ENCODE measurements at regions not wholly inside any gene's neighbourhood (a gene's known extent, or its start where the extent isn't known, plus 50 kb on each side); places are given as distances from the start of the nearest gene placed in this dataset.
"Not testable (repeated sequence)": the region's sequence is repeated elsewhere in the genome, so short reads cannot be mapped to it uniquely, and the experiment has no call there.

GRCh38 chr7:89607792-89608191 lies 546.5 kb upstream of the STEAP1 start:
- H3K4me3 ChIP-seq (ENCODE audit: low read depth, low read length) = no peak overlapping the region
- no peak overlapping the region for H3K27ac ChIP-seq (ENCODE audit: low read depth, low read length)
- H3K27me3 ChIP-seq (ENCODE audit: insufficient read depth, low read length) = no peaks in the 10 kb centered on the region
- no peaks in the 10 kb centered on the region for H3K36me3 ChIP-seq (ENCODE audit: insufficient read depth, low read length)
- no peak overlapping the region for H2AFZ ChIP-seq (ENCODE audit: low read length, unreplicated experiment)
- no peaks in the 10 kb centered on the region for H3K4me1 ChIP-seq (ENCODE audit: control insufficient read depth, insufficient read depth, low read length, unreplicated experiment)
- H3K79me2 ChIP-seq (ENCODE audit: control insufficient read depth, insufficient read depth, low read length, unreplicated experiment) = no peaks in the 10 kb centered on the region

GRCh38 chr7:89616829-89617228 lies 537.4 kb upstream of the STEAP1 start:
- not testable (repeated sequence) for H3K27ac ChIP-seq (ENCODE audit: low read depth, low read length); H3K27me3 ChIP-seq (ENCODE audit: insufficient read depth, low read length); H3K36me3 ChIP-seq (ENCODE audit: insufficient read depth, low read length); H2AFZ ChIP-seq (ENCODE audit: low read length, unreplicated experiment); H3K4me1 ChIP-seq (ENCODE audit: control insufficient read depth, insufficient read depth, low read length, unreplicated experiment); H3K4me3 ChIP-seq (ENCODE audit: low read depth, low read length); H3K79me2 ChIP-seq (ENCODE audit: control insufficient read depth, insufficient read depth, low read length, unreplicated experiment)

GRCh38 chr7:89618274-89618673 lies 536.0 kb upstream of the STEAP1 start:
- no peak overlapping the region for H3K4me3 ChIP-seq (ENCODE audit: low read depth, low read length)
- H3K27ac ChIP-seq (ENCODE audit: low read depth, low read length) = no peak overlapping the region
- no peaks in the 10 kb centered on the region for H3K27me3 ChIP-seq (ENCODE audit: insufficient read depth, low read length)
- H3K36me3 ChIP-seq (ENCODE audit: insufficient read depth, low read length) = no peaks in the 10 kb centered on the region
- no peaks in the 10 kb centered on the region for H3K79me2 ChIP-seq (ENCODE audit: control insufficient read depth, insufficient read depth, low read length, unreplicated experiment)
- H2AFZ ChIP-seq (ENCODE audit: low read length, unreplicated experiment) = no peak overlapping the region
- no peaks in the 10 kb centered on the region for H3K4me1 ChIP-seq (ENCODE audit: control insufficient read depth, insufficient read depth, low read length, unreplicated experiment)

- H3K4me3 ChIP-seq (ENCODE audit: low read depth, low read length) = no peak overlapping the region
- H3K79me2 ChIP-seq (ENCODE audit: control insufficient read depth, insufficient read depth, low read length, unreplicated experiment) = no peaks in the 10 kb centered on the region
- no peaks in the 10 kb centered on the region for H3K27me3 ChIP-seq (ENCODE audit: insufficient read depth, low read length)
- H3K4me1 ChIP-seq (ENCODE audit: control insufficient read depth, insufficient read depth, low read length, unreplicated experiment) = no peaks in the 10 kb centered on the region
- no peak overlapping the region for H2AFZ ChIP-seq (ENCODE audit: low read length, unreplicated experiment)
- no peaks in the 10 kb centered on the region for H3K36me3 ChIP-seq (ENCODE audit: insufficient read depth, low read length)
- H3K27ac ChIP-seq (ENCODE audit: low read depth, low read length) = no peak overlapping the region
Measured at GRCh38 chr7:89621925-89622641, 532.2 kb upstream of the STEAP1 start.

DNA sequence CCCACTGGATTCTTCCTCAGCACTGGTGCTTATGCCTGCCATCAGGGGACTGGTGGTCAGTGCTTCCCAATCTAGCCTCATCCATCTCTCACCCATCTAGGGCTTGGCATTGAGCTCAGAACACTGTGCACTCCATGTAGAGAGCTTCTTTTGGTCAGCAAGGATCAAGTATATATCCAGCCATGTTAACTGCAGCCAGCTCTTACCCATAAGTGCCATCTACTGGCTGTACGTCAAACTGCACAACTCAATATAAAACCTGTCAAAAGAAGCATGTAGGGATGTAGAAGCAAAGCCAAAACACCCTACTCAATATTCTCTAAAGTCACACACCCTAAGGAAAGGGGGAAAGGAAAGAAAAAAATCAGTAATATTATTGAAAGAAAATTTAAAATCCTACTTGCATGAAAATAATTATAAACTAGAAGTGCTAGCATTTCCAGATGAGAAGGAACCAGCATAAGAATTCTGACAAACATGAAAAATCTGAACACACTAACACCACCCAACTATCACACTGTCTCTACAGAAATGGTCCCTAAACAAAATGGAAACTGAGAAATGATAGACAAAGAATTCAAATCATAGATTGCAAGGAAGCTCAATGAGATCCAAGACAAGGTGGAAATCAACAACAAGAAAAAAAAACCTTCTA lies 531.1 kb upstream of the STEAP1 start:
- no peaks in the 10 kb centered on the region for H3K36me3 ChIP-seq (ENCODE audit: insufficient read depth, low read length)
- no peak overlapping the region for H2AFZ ChIP-seq (ENCODE audit: low read length, unreplicated experiment)
- no peaks in the 10 kb centered on the region for H3K79me2 ChIP-seq (ENCODE audit: control insufficient read depth, insufficient read depth, low read length, unreplicated experiment)
- H3K27ac ChIP-seq (ENCODE audit: low read depth, low read length) = no peak overlapping the region
- no peaks in the 10 kb centered on the region for H3K4me1 ChIP-seq (ENCODE audit: control insufficient read depth, insufficient read depth, low read length, unreplicated experiment)
- H3K27me3 ChIP-seq (ENCODE audit: insufficient read depth, low read length) = no peaks in the 10 kb centered on the region
- H3K4me3 ChIP-seq (ENCODE audit: low read depth, low read length) = no peak overlapping the region

- not testable (repeated sequence) for H3K27ac ChIP-seq (ENCODE audit: low read depth, low read length); H3K4me1 ChIP-seq (ENCODE audit: control insufficient read depth, insufficient read depth, low read length, unreplicated experiment); H3K27me3 ChIP-seq (ENCODE audit: insufficient read depth, low read length); H3K36me3 ChIP-seq (ENCODE audit: insufficient read depth, low read length); H2AFZ ChIP-seq (ENCODE audit: low read length, unreplicated experiment); H3K79me2 ChIP-seq (ENCODE audit: control insufficient read depth, insufficient read depth, low read length, unreplicated experiment); H3K4me3 ChIP-seq (ENCODE audit: low read depth, low read length)
Measured at GRCh38 chr7:89624155-89624554, 530.1 kb upstream of the STEAP1 start.

DNA sequence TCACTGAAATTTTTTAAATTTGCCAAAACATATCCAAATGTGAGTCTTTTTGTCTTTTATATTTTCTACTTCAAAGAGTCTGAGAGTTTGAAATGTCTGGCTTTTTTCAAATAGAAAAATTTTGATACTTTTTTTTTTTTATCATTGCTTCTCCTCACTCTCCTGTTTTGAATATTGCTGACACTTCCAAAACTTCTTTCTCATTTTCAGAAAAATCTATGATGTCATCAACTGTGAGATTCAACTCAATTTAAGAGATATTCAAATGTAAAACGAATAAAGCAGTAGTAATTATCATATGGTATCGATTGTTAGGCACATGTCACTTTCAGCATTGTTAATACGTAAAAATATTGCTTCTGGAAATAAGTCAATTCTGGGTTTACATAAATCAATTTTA lies 505.8 kb upstream of the STEAP1 start:
- Histone ChIP-seq H3K4me1 (ENCODE audit: control insufficient read depth, insufficient read depth, low read length, unreplicated experiment) (no peaks in the 10 kb centered on the region), H3K4me3 (ENCODE audit: low read depth, low read length) (no peak overlapping the region), H3K36me3 (ENCODE audit: insufficient read depth, low read length) (no peaks in the 10 kb centered on the region), H3K27ac (ENCODE audit: low read depth, low read length) (no peak overlapping the region), H2AFZ (ENCODE audit: low read length, unreplicated experiment) (no peak overlapping the region), H3K79me2 (ENCODE audit: control insufficient read depth, insufficient read depth, low read length, unreplicated experiment) (no peaks in the 10 kb centered on the region), H3K27me3 (ENCODE audit: insufficient read depth, low read length) (no peaks in the 10 kb centered on the region)

DNA sequence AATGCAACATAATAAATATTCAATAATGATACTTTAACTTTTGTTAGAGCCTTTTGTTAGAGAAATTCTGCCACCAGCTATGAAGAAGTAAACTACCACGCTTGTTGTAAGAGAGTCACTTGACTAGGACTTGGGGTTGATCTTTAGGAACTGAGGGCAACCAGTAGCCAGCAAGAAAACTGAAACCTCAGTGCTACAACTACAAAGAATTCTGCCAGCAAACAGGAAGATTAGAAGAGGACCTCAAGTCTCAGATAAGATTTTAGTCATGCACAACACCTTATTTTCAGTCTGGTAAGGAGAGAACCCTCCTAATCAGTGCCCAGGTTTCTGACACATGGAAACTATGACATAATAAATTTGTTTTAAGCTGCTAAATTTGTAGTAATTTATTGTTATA lies 498.3 kb upstream of the STEAP1 start:
- no peaks in the 10 kb centered on the region for H3K4me1 ChIP-seq (ENCODE audit: control insufficient read depth, insufficient read depth, low read length, unreplicated experiment)
- no peaks in the 10 kb centered on the region for H3K79me2 ChIP-seq (ENCODE audit: control insufficient read depth, insufficient read depth, low read length, unreplicated experiment)
- no peak overlapping the region for H2AFZ ChIP-seq (ENCODE audit: low read length, unreplicated experiment)
- H3K36me3 ChIP-seq (ENCODE audit: insufficient read depth, low read length) = no peaks in the 10 kb centered on the region
- no peaks in the 10 kb centered on the region for H3K27me3 ChIP-seq (ENCODE audit: insufficient read depth, low read length)
- no peak overlapping the region for H3K27ac ChIP-seq (ENCODE audit: low read depth, low read length)
- H3K4me3 ChIP-seq (ENCODE audit: low read depth, low read length) = no peak overlapping the region

GRCh38 chr7:89661876-89662275 lies 492.4 kb upstream of the STEAP1 start:
- Histone ChIP-seq H3K4me1 (ENCODE audit: control insufficient read depth, insufficient read depth, low read length, unreplicated experiment) (no peaks in the 10 kb centered on the region), H3K4me3 (ENCODE audit: low read depth, low read length) (no peak overlapping the region), H2AFZ (ENCODE audit: low read length, unreplicated experiment) (no peak overlapping the region), H3K27me3 (ENCODE audit: insufficient read depth, low read length) (no peaks in the 10 kb centered on the region), H3K27ac (ENCODE audit: low read depth, low read length) (no peak overlapping the region), H3K36me3 (ENCODE audit: insufficient read depth, low read length) (no peaks in the 10 kb centered on the region), H3K79me2 (ENCODE audit: control insufficient read depth, insufficient read depth, low read length, unreplicated experiment) (no peaks in the 10 kb centered on the region)

- no peak overlapping the region for H3K4me3 ChIP-seq (ENCODE audit: low read depth, low read length)
- H3K79me2 ChIP-seq (ENCODE audit: control insufficient read depth, insufficient read depth, low read length, unreplicated experiment) = no peaks in the 10 kb centered on the region
- H3K27ac ChIP-seq (ENCODE audit: low read depth, low read length) = no peak overlapping the region
- no peaks in the 10 kb centered on the region for H3K27me3 ChIP-seq (ENCODE audit: insufficient read depth, low read length)
- no peaks in the 10 kb centered on the region for H3K4me1 ChIP-seq (ENCODE audit: control insufficient read depth, insufficient read depth, low read length, unreplicated experiment)
- no peak overlapping the region for H2AFZ ChIP-seq (ENCODE audit: low read length, unreplicated experiment)
- no peaks in the 10 kb centered on the region for H3K36me3 ChIP-seq (ENCODE audit: insufficient read depth, low read length)
Measured at GRCh38 chr7:89666136-89666835, 488.0 kb upstream of the STEAP1 start.

GRCh38 chr7:89680161-89680560 lies 474.1 kb upstream of the STEAP1 start:
- no peak overlapping the region for H3K27ac ChIP-seq (ENCODE audit: low read depth, low read length)
- no peaks in the 10 kb centered on the region for H3K4me1 ChIP-seq (ENCODE audit: control insufficient read depth, insufficient read depth, low read length, unreplicated experiment)
- no peak overlapping the region for H3K4me3 ChIP-seq (ENCODE audit: low read depth, low read length)
- H3K27me3 ChIP-seq (ENCODE audit: insufficient read depth, low read length) = no peaks in the 10 kb centered on the region
- no peaks in the 10 kb centered on the region for H3K79me2 ChIP-seq (ENCODE audit: control insufficient read depth, insufficient read depth, low read length, unreplicated experiment)
- H2AFZ ChIP-seq (ENCODE audit: low read length, unreplicated experiment) = no peak overlapping the region
- H3K36me3 ChIP-seq (ENCODE audit: insufficient read depth, low read length) = no peaks in the 10 kb centered on the region
